ENCODE measurements at regions not wholly inside any gene's neighbourhood (a gene's known extent, or its start where the extent isn't known, plus 50 kb on each side); places are given as distances from the start of the nearest gene placed in this dataset.

DNA sequence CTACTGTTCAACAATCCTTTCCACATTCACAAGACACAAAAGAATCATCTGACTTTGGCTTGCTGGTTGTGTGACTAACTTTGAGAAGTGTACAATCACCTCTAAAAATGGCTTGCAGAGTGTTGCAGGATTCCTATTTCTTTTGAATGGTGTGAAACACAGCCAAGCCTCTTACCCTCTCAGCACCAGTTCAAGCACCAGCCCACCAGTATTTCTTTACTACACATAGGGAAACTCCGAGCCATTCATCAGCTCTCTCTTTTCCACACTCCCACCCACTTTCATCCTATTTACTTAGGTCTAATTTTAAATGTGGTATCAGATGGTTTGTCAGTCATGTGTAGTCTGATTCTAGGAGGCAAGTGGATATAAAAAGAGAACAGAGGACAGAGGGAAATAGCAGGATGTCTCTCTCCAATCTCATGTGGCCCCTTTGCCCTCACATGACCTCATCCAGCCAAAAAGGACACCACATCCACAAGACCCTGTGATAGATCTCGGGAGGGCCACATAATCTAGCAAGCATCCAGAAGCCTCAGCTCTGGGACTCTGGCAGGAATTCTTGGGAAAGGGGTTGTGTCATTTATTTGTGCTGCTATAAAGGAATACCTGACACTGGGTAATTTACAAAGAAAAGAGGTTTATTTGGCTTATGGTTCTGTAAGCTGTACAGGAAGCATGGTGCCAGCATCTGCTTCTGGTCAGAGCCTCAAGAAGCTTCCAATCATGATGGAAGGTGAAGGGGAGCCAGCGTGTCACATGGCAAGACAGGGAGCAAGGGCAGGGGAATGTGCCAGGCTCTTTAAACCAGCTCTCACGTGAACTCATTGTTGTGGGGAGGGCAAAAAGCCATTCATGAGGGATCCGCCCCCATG is 66.8 kb upstream of the NEBL start:
- TF ChIP-seq POLR2A (IDR thresholded peaks at IDR 0.05) (no peak), POLR2AphosphoS5 (IDR thresholded peaks at IDR 0.05) (no peak)
